ENCODE measurements at regions not wholly inside any gene's neighbourhood (a gene's known extent, or its start where the extent isn't known, plus 50 kb on each side); places are given as distances from the start of the nearest gene placed in this dataset.

- TF ChIP-seq POLR2AphosphoS5 (IDR thresholded peaks at IDR 0.05) (no peak), POLR2A (IDR thresholded peaks at IDR 0.05) (no peak)
Observed at GRCh38 chr4:29319663-29320340, 1400.4 kb upstream of the PCDH7 start.
